A549 (cell line): ENCODE measurements at regions not wholly inside any gene's neighbourhood (a gene's known extent, or its start where the extent isn't known, plus 50 kb on each side); places are given as distances from the start of the nearest gene placed in this dataset.

Source experiments
- CTCF ChIP-seq: fragments of >200 bp; sonication (Bioruptor Twin); formaldehyde crosslinking; IDR thresholded peaks from 3 replicates; pipeline ENCODE4 v1.5.1; 2016
- EHF ChIP-seq: fragments of 250-450 bp; sonication (Bioruptor Pico); IDR thresholded peaks from 2 replicates; pipeline ENCODE4 v1.5.0; 2020; ENCODE audit warnings: mild to moderate bottlenecking

GRCh38 chr13:74346960-74347359 lies 212.8 kb upstream of the KLF12 start:
- TF ChIP-seq CTCF, result no peak
- TF ChIP-seq EHF (CRISPR knock-in tag), result no peak
